PC-3 (cell line): ENCODE measurements at regions not wholly inside any gene's neighbourhood (a gene's known extent, or its start where the extent isn't known, plus 50 kb on each side); places are given as distances from the start of the nearest gene placed in this dataset.

Experiments
- ATAC-seq: fragments of 200-7000 bp; cut with Tn5 transposase; 2 replicates; pipeline ENCODE4 v1.9.1; 2020; ENCODE audit warnings: mild to moderate bottlenecking, moderate library complexity
- BruUV-seq: library from RNA; stranded (reverse); fragments of 400-500 nt; replicated peaks from 2 replicates; lab custom pipeline; 2021; lab: Mats Ljungman, UMichigan
- CTCF ChIA-PET: fragments of 300-600 bp; sonication (Branson Sonifier 250); formaldehyde crosslinking; loops from one replicate; lab custom pipeline; 2022; ENCODE audit warnings: antibody characterized with exemption; lab: Charles Lee
- POLR2A ChIA-PET: fragments of 300-600 bp; sonication (Branson Sonifier 250); formaldehyde crosslinking; loops from one replicate; lab custom pipeline; 2022; ENCODE audit warnings: antibody characterized with exemption; ENCODE audit not compliant: unreplicated experiment; lab: Charles Lee
- DNase-seq: peaks from one replicate; pipeline ENCODE4 v3.0.0-alpha.2; 2015
- H2AFZ ChIP-seq: fragments of 300-600 bp; sonication (generic); 2 replicates; pipeline ENCODE4 v1.6.0; 2016; ENCODE audit warnings: antibody characterized with exemption, low read length
- H3F3A ChIP-seq: fragments of 300-600 bp; sonication (generic); one replicate; pipeline ENCODE4 v1.6.0; 2017; ENCODE audit warnings: antibody characterized with exemption, low read length, control low read depth, mild to moderate bottlenecking; ENCODE audit not compliant: unreplicated experiment
- H3K27ac ChIP-seq: fragments of 300-600 bp; sonication (generic); 2 replicates; pipeline ENCODE4 v1.5.1; 2016; ENCODE audit warnings: mild to moderate bottlenecking, low read length
- H3K27me3 ChIP-seq: fragments of 300-600 bp; sonication (generic); 2 replicates; pipeline ENCODE4 v1.6.1; 2016; ENCODE audit warnings: low read length, mixed read lengths
- H3K36me3 ChIP-seq: fragments of 300-600 bp; sonication (generic); 2 replicates; pipeline ENCODE4 v1.6.1; 2016; ENCODE audit warnings: low read depth, mixed run types, low read length, mixed read lengths
- H3K4me1 ChIP-seq: fragments of 300-600 bp; sonication (generic); 2 replicates; pipeline ENCODE4 v1.5.1; 2016; ENCODE audit warnings: low read length; ENCODE audit not compliant: insufficient read depth
- H3K4me2 ChIP-seq: fragments of 300-600 bp; sonication (generic); 2 replicates; pipeline ENCODE4 v1.6.0; 2016; ENCODE audit warnings: low read length
- H3K4me3 ChIP-seq: fragments of 300-600 bp; sonication (generic); 2 replicates; pipeline ENCODE4 v1.5.1; 2016; ENCODE audit warnings: mild to moderate bottlenecking, low read length, mixed read lengths
- H3K79me2 ChIP-seq: fragments of 300-600 bp; sonication (generic); 2 replicates; pipeline ENCODE4 v1.6.1; 2017; ENCODE audit warnings: low read length, mixed read lengths
- H3K9ac ChIP-seq: fragments of 300-600 bp; sonication (generic); 2 replicates; pipeline ENCODE4 v1.6.0; 2016; ENCODE audit warnings: mild to moderate bottlenecking, low read length
- H3K9me2 ChIP-seq: fragments of 300-600 bp; sonication (generic); replicated peaks from 2 replicates; pipeline ENCODE4 v1.6.1; 2016; ENCODE audit warnings: mixed run types, low read length, mixed read lengths
- H3K9me3 ChIP-seq: fragments of 300-600 bp; sonication (generic); 2 replicates; pipeline ENCODE4 v1.6.1; 2016; ENCODE audit warnings: low read length, mixed read lengths
- H4K20me1 ChIP-seq: fragments of 300-600 bp; sonication (generic); 2 replicates; pipeline ENCODE4 v1.6.1; 2016; ENCODE audit warnings: low read length, mixed read lengths
- EZH2 ChIP-seq: fragments of 300-600 bp; sonication (generic); IDR thresholded peaks from one replicate; pipeline ENCODE4 v1.6.1; 2017; ENCODE audit warnings: antibody characterized with exemption, mild to moderate bottlenecking, low read length; ENCODE audit not compliant: unreplicated experiment
- EZH2phosphoT487 ChIP-seq: fragments of 300-600 bp; sonication (generic); IDR thresholded peaks from 2 replicates; pipeline ENCODE4 v1.6.1; 2018; ENCODE audit warnings: mild to moderate bottlenecking, antibody characterized with exemption, low read length, borderline replicate concordance
- intact Hi-C: fragments of 100-400 bp; cut with micrococcal nuclease; formaldehyde crosslinking; loops from 2 replicates; pipeline ENCODE4 v1.9.0; 2023
- TF ChIP-seq, protein P1 (sequence below): fragments of 300-600 bp; sonication (generic); conservative IDR thresholded peaks from 2 replicates; pipeline ENCODE4 v1.5.1; 2017; ENCODE audit warnings: antibody characterized with exemption, low read depth, mild to moderate bottlenecking, low read length

- Histone ChIP-seq H3K27me3 (no peaks in the 10 kb centered on the region), H3K9ac (no peak overlapping the region), H3K9me3 (no peaks in the 10 kb centered on the region), H3K79me2 (no peaks in the 10 kb centered on the region), H3K4me1 (no peaks in the 10 kb centered on the region), H3K27ac (no peak overlapping the region), H3K4me3 (no peak overlapping the region), H3K4me2 (no peak overlapping the region), H3F3A (no peaks in the 10 kb centered on the region), H3K9me2 (no peaks in the 10 kb centered on the region), H4K20me1 (no peaks in the 10 kb centered on the region), H3K36me3 (no peaks in the 10 kb centered on the region), H2AFZ (no peak overlapping the region)
- intact Hi-C loops, result no loop called here
- POLR2A ChIA-PET, result no interaction called here
- TF ChIP-seq EZH2phosphoT487 (no peak), EZH2 (no peak)
- TF ChIP-seq, protein P1, sequence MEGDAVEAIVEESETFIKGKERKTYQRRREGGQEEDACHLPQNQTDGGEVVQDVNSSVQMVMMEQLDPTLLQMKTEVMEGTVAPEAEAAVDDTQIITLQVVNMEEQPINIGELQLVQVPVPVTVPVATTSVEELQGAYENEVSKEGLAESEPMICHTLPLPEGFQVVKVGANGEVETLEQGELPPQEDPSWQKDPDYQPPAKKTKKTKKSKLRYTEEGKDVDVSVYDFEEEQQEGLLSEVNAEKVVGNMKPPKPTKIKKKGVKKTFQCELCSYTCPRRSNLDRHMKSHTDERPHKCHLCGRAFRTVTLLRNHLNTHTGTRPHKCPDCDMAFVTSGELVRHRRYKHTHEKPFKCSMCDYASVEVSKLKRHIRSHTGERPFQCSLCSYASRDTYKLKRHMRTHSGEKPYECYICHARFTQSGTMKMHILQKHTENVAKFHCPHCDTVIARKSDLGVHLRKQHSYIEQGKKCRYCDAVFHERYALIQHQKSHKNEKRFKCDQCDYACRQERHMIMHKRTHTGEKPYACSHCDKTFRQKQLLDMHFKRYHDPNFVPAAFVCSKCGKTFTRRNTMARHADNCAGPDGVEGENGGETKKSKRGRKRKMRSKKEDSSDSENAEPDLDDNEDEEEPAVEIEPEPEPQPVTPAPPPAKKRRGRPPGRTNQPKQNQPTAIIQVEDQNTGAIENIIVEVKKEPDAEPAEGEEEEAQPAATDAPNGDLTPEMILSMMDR, result no peak
- BruUV-seq, result no TSS peak
- CTCF ChIA-PET, result no interaction called here
- ATAC-seq (no peak), DNase-seq (no peak)
Observed at GRCh38 chr12:72937486-72937885, 665.3 kb downstream of the TRHDE start.

GRCh38 chr12:72957454-72957853 is 685.3 kb downstream of the TRHDE start:
- intact Hi-C loops, result loop anchor here (10.0 kb wide), 1 partner anchor 283 kb away; no protein-coding TSS in a partner anchor
- POLR2A ChIA-PET, result no interaction called here
- no peak overlapping the region for H3K27ac ChIP-seq
- TF ChIP-seq EZH2, result no peak
- TF ChIP-seq, protein P1, result no peak
- no peak overlapping the region for H3K4me3 ChIP-seq
- no peak overlapping the region for H2AFZ ChIP-seq
- H3K9ac ChIP-seq, result no peak overlapping the region
- no peak for ATAC-seq
- no peaks in the 10 kb centered on the region for H3K27me3 ChIP-seq
- peak; percentile 25 for DNase-seq
- CTCF ChIA-PET, result no interaction called here
- no peaks in the 10 kb centered on the region for H3K9me2 ChIP-seq
- H3K36me3 ChIP-seq, result no peaks in the 10 kb centered on the region
- no peaks in the 10 kb centered on the region for H3K9me3 ChIP-seq
- no TSS peak for BruUV-seq
- H3K79me2 ChIP-seq, result no peaks in the 10 kb centered on the region
- H3K4me2 ChIP-seq, result no peak overlapping the region
- H3F3A ChIP-seq, result no peaks in the 10 kb centered on the region
- no peaks in the 10 kb centered on the region for H4K20me1 ChIP-seq
- H3K4me1 ChIP-seq, result no peaks in the 10 kb centered on the region

DNA sequence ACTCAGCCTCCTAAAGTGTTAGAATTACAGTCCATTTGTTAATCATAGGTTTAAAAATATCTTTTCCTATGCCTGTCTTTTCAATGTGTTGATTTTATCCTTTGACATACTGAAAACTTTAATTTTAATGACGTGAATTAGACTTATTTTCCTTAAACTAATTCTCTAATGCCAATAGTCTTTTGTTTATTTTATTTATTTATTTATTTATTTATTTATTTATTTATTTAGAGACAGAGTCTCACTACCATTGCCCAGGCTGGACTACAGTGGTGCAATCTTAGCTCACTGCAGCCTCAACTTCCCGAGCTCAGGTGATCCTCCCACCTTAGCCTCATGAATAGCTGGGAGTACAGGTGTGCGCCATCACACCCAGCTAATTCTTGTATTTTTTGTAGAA is 694.5 kb downstream of the TRHDE start:
- intact Hi-C loops, result no loop called here
- Histone ChIP-seq H3K4me1 (no peaks in the 10 kb centered on the region), H4K20me1 (no peaks in the 10 kb centered on the region), H3K27ac (no peak overlapping the region), H3K27me3 (0 out of 2 replicates have a peak, but pooled peaks cover 2% of the 10 kb centered on the region), H3K9me2 (no peaks in the 10 kb centered on the region), H3F3A (no peaks in the 10 kb centered on the region), H3K79me2 (no peaks in the 10 kb centered on the region), H3K4me3 (no peak overlapping the region), H3K4me2 (no peak overlapping the region), H2AFZ (no peak overlapping the region), H3K9me3 (no peaks in the 10 kb centered on the region), H3K9ac (no peak overlapping the region), H3K36me3 (no peaks in the 10 kb centered on the region)
- TF ChIP-seq, protein P1, result no peak
- TF ChIP-seq EZH2phosphoT487, result no peak
- no peak for TF ChIP-seq EZH2
- no peak for DNase-seq
- BruUV-seq, result no TSS peak
- ChIA-PET POLR2A (no interaction called here), CTCF (no interaction called here)
- no peak for ATAC-seq
